CD4-positive, alpha-beta T cell treated with Interleukin-1 beta for 1 hour (primary cell): ENCODE measurements at regions not wholly inside any gene's neighbourhood (a gene's known extent, or its start where the extent isn't known, plus 50 kb on each side); places are given as distances from the start of the nearest gene placed in this dataset.

ENCODE experiments used
- DNase-seq, 2 donors: peaks; one replicate each; pipeline ENCODE4 v3.0.0-alpha.2; 2020 to 2022

GRCh38 chr6:14707971-14708465 lies 537.9 kb upstream of the JARID2 start:
- no peak for DNase-seq

GRCh38 chr6:14709066-14709670 lies 536.7 kb upstream of the JARID2 start:
- DNase-seq, result no peak

GRCh38 chr6:14709900-14710299 lies 536.0 kb upstream of the JARID2 start:
- DNase-seq, result no peak

GRCh38 chr6:14710421-14710820 lies 535.4 kb upstream of the JARID2 start:
- DNase-seq, result no peak

GRCh38 chr6:14711056-14711703 lies 534.7 kb upstream of the JARID2 start:
- peak; percentile 50 to 76 for DNase-seq

- no peak for DNase-seq
Measured at GRCh38 chr6:14711704-14712379, 534.0 kb upstream of the JARID2 start.

- DNase-seq, result peak in 1 of 2 donors; percentile 54
Measured at GRCh38 chr6:14713008-14713960, 532.6 kb upstream of the JARID2 start.

GRCh38 chr6:14713966-14714631 lies 531.8 kb upstream of the JARID2 start:
- DNase-seq, result no peak

GRCh38 chr6:14715076-14715475 lies 530.8 kb upstream of the JARID2 start:
- no peak for DNase-seq

GRCh38 chr6:14716499-14717146 lies 529.2 kb upstream of the JARID2 start:
- no peak for DNase-seq

GRCh38 chr6:14717307-14717706 lies 528.6 kb upstream of the JARID2 start:
- DNase-seq, result peak in 1 of 2 donors; percentile 41

- DNase-seq, result no peak
Measured at GRCh38 chr6:14718861-14719260, 527.0 kb upstream of the JARID2 start.

GRCh38 chr6:14719270-14719669 lies 526.6 kb upstream of the JARID2 start:
- no peak for DNase-seq

- DNase-seq, result no peak
Measured at GRCh38 chr6:14720411-14721102, 525.3 kb upstream of the JARID2 start.

GRCh38 chr6:14721103-14721758 lies 524.6 kb upstream of the JARID2 start:
- DNase-seq, result peak in 1 of 2 donors; percentile 42

GRCh38 chr6:14722001-14722562 lies 523.8 kb upstream of the JARID2 start:
- no peak for DNase-seq

- DNase-seq, result peak in 1 of 2 donors; percentile 44
Measured at GRCh38 chr6:14722704-14723103, 523.2 kb upstream of the JARID2 start.

- DNase-seq, result no peak
Measured at GRCh38 chr6:14723535-14724086, 522.3 kb upstream of the JARID2 start.

GRCh38 chr6:14724549-14724948 lies 521.3 kb upstream of the JARID2 start:
- DNase-seq, result no peak
